ENCODE measurements at regions not wholly inside any gene's neighbourhood (a gene's known extent, or its start where the extent isn't known, plus 50 kb on each side); places are given as distances from the start of the nearest gene placed in this dataset.

GRCh38 chr2:194260185-194260584 lies 1396.8 kb upstream of the SLC39A10 start:
- ATAC-seq (no peak), DNase-seq (no peak)
- Histone ChIP-seq H3K9me2 (replicated peaks; ENCODE audit: low read length) (no peaks in the 10 kb centered on the region), H3K9ac (ENCODE audit: low read length) (no peak overlapping the region), H3K4me2 (ENCODE audit: low read length) (no peak overlapping the region), H3K4me3 (ENCODE audit: low read length) (no peak overlapping the region), H4K20me1 (ENCODE audit: low read length) (no peaks in the 10 kb centered on the region), H3K27ac (ENCODE audit: low read length) (no peak overlapping the region), H3K36me3 (ENCODE audit: low read depth, low read length) (no peaks in the 10 kb centered on the region), H3K79me2 (ENCODE audit: low read length) (no peaks in the 10 kb centered on the region), H3K27me3 (ENCODE audit: low read length) (no peaks in the 10 kb centered on the region), H3K4me1 (ENCODE audit: insufficient read depth, low read length) (no peaks in the 10 kb centered on the region), H3F3A (ENCODE audit: low read length, unreplicated experiment) (no peaks in the 10 kb centered on the region), H2AFZ (ENCODE audit: low read length) (no peak overlapping the region), H3K9me3 (ENCODE audit: low read length) (no peaks in the 10 kb centered on the region)
- TF ChIP-seq, protein P1, sequence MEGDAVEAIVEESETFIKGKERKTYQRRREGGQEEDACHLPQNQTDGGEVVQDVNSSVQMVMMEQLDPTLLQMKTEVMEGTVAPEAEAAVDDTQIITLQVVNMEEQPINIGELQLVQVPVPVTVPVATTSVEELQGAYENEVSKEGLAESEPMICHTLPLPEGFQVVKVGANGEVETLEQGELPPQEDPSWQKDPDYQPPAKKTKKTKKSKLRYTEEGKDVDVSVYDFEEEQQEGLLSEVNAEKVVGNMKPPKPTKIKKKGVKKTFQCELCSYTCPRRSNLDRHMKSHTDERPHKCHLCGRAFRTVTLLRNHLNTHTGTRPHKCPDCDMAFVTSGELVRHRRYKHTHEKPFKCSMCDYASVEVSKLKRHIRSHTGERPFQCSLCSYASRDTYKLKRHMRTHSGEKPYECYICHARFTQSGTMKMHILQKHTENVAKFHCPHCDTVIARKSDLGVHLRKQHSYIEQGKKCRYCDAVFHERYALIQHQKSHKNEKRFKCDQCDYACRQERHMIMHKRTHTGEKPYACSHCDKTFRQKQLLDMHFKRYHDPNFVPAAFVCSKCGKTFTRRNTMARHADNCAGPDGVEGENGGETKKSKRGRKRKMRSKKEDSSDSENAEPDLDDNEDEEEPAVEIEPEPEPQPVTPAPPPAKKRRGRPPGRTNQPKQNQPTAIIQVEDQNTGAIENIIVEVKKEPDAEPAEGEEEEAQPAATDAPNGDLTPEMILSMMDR (conservative IDR thresholded peaks at IDR 0.05; ENCODE audit: low read depth, low read length) = no peak
- TF ChIP-seq EZH2 (IDR thresholded peaks at IDR 0.05; ENCODE audit: low read length, unreplicated experiment) (no peak), EZH2phosphoT487 (IDR thresholded peaks at IDR 0.05; ENCODE audit: borderline replicate concordance, low read length) (no peak)
- no TSS peak for BruUV-seq (replicated peaks)
- ChIA-PET CTCF (no interaction called here), POLR2A (ENCODE audit: unreplicated experiment) (no interaction called here)
- intact Hi-C loops (cut with micrococcal nuclease) = no loop called here

GRCh38 chr2:194257095-194257494 lies 1399.9 kb upstream of the SLC39A10 start:
- no peak overlapping the region for H3K9ac ChIP-seq (ENCODE audit: low read length)
- no peaks in the 10 kb centered on the region for H3K9me2 ChIP-seq (replicated peaks; ENCODE audit: low read length)
- H3K27ac ChIP-seq (ENCODE audit: low read length) = no peak overlapping the region
- H3K4me2 ChIP-seq (ENCODE audit: low read length) = no peak overlapping the region
- no peak overlapping the region for H3K4me3 ChIP-seq (ENCODE audit: low read length)
- ChIA-PET POLR2A (ENCODE audit: unreplicated experiment) (no interaction called here), CTCF (no interaction called here)
- ATAC-seq (no peak), DNase-seq (no peak)
- H3K27me3 ChIP-seq (ENCODE audit: low read length) = no peaks in the 10 kb centered on the region
- H3K36me3 ChIP-seq (ENCODE audit: low read depth, low read length) = no peaks in the 10 kb centered on the region
- intact Hi-C loops (cut with micrococcal nuclease) = no loop called here
- H4K20me1 ChIP-seq (ENCODE audit: low read length) = no peaks in the 10 kb centered on the region
- TF ChIP-seq EZH2phosphoT487 (IDR thresholded peaks at IDR 0.05; ENCODE audit: borderline replicate concordance, low read length) = no peak
- TF ChIP-seq, protein P1 (conservative IDR thresholded peaks at IDR 0.05; ENCODE audit: low read depth, low read length) = no peak
- no peak for TF ChIP-seq EZH2 (IDR thresholded peaks at IDR 0.05; ENCODE audit: low read length, unreplicated experiment)
- H3F3A ChIP-seq (ENCODE audit: low read length, unreplicated experiment) = no peaks in the 10 kb centered on the region
- no peaks in the 10 kb centered on the region for H3K79me2 ChIP-seq (ENCODE audit: low read length)
- no TSS peak for BruUV-seq (replicated peaks)
- no peaks in the 10 kb centered on the region for H3K4me1 ChIP-seq (ENCODE audit: insufficient read depth, low read length)
- no peaks in the 10 kb centered on the region for H3K9me3 ChIP-seq (ENCODE audit: low read length)
- no peak overlapping the region for H2AFZ ChIP-seq (ENCODE audit: low read length)

GRCh38 chr2:194253528-194254259 lies 1403.3 kb upstream of the SLC39A10 start:
- intact Hi-C loops (cut with micrococcal nuclease) = no loop called here
- BruUV-seq (replicated peaks) = no TSS peak
- Histone ChIP-seq H3K4me2 (ENCODE audit: low read length) (no peak overlapping the region), H3K27me3 (ENCODE audit: low read length) (no peaks in the 10 kb centered on the region), H3K4me1 (ENCODE audit: insufficient read depth, low read length) (no peaks in the 10 kb centered on the region), H3K9ac (ENCODE audit: low read length) (no peak overlapping the region), H3K27ac (ENCODE audit: low read length) (no peak overlapping the region), H3K36me3 (ENCODE audit: low read depth, low read length) (no peaks in the 10 kb centered on the region), H3K9me3 (ENCODE audit: low read length) (no peaks in the 10 kb centered on the region), H3K9me2 (replicated peaks; ENCODE audit: low read length) (no peaks in the 10 kb centered on the region), H4K20me1 (ENCODE audit: low read length) (no peaks in the 10 kb centered on the region), H3F3A (ENCODE audit: low read length, unreplicated experiment) (no peaks in the 10 kb centered on the region), H3K4me3 (ENCODE audit: low read length) (no peak overlapping the region), H2AFZ (ENCODE audit: low read length) (no peak overlapping the region), H3K79me2 (ENCODE audit: low read length) (no peaks in the 10 kb centered on the region)
- DNase-seq (no peak), ATAC-seq (no peak)
- CTCF ChIA-PET = no interaction called here
- POLR2A ChIA-PET (ENCODE audit: unreplicated experiment) = no interaction called here
- TF ChIP-seq, protein P1 (conservative IDR thresholded peaks at IDR 0.05; ENCODE audit: low read depth, low read length) = no peak
- TF ChIP-seq EZH2 (IDR thresholded peaks at IDR 0.05; ENCODE audit: low read length, unreplicated experiment) (no peak), EZH2phosphoT487 (IDR thresholded peaks at IDR 0.05; ENCODE audit: borderline replicate concordance, low read length) (no peak)
